Liver (tissue), 3 donors: ENCODE measurements at regions not wholly inside any gene's neighbourhood (a gene's known extent, or its start where the extent isn't known, plus 50 kb on each side); places are given as distances from the start of the nearest gene placed in this dataset.
"Not testable (repeated sequence)": the region's sequence is repeated elsewhere in the genome, so short reads cannot be mapped to it uniquely, and the experiment has no call there.

Experiments used
- CTCF ChIP-seq: fragments of 150-350 bp; IDR thresholded peaks from 2 replicates; pipeline ENCODE4 v1.5.1; 2017; ENCODE audit warnings: improper control_type of control experiment, low read depth, low read length; ENCODE audit not compliant: missing input control
- MAX ChIP-seq: IDR thresholded peaks from 2 replicates; pipeline ENCODE4 v1.6.1; 2016; ENCODE audit warnings: antibody characterized with exemption
- RAD21 ChIP-seq, 2 donors: IDR thresholded peaks; 2 replicates each; pipeline ENCODE4 v1.6.1; 2016; ENCODE audit warnings: antibody characterized with exemption in 2 of 2, mild to moderate bottlenecking in 2 of 2
- YY1 ChIP-seq: IDR thresholded peaks from 2 replicates; pipeline ENCODE4 v1.6.1; 2016; ENCODE audit warnings: antibody characterized with exemption, mild to moderate bottlenecking
- donor health status: healthy.
- donor health status: healthy.

- TF ChIP-seq CTCF; RAD21 (IDR thresholded peaks at IDR 0.05); YY1; MAX: not testable (repeated sequence)
Measured at GRCh38 chr5:163266249-163266648, 171.1 kb upstream of the CCNG1 start.
